A673 (cell line): ENCODE measurements at regions not wholly inside any gene's neighbourhood (a gene's known extent, or its start where the extent isn't known, plus 50 kb on each side); places are given as distances from the start of the nearest gene placed in this dataset.

Experiments used
- BruUV-seq: library from RNA; stranded (reverse); fragments of 400-500 nt; replicated peaks from 2 replicates; lab custom pipeline; 2021; lab: Mats Ljungman, UMichigan
- CTCF ChIA-PET: fragments of 300-600 bp; sonication (Branson Sonifier 250); formaldehyde crosslinking; loops from one replicate; lab custom pipeline; 2022; ENCODE audit warnings: antibody characterized with exemption; lab: Charles Lee
- POLR2A ChIA-PET: fragments of 300-600 bp; sonication (Branson Sonifier 250); formaldehyde crosslinking; loops from one replicate; lab custom pipeline; 2022; ENCODE audit warnings: antibody characterized with exemption; ENCODE audit not compliant: low non-redundant PET; lab: Charles Lee
- DNase-seq: peaks from one replicate; pipeline ENCODE4 v3.0.0-alpha.2; 2015; ENCODE audit warnings: low spot score
- H3K27ac ChIP-seq: fragments of 200-600 bp; sonication (generic); 2 replicates; pipeline ENCODE4 v1.5.1; 2016; ENCODE audit warnings: mixed run types, low read depth, mild to moderate bottlenecking, mixed read lengths, antibody characterized with exemption, low read length; ENCODE audit not compliant: poor library complexity, severe bottlenecking
- H3K27me3 ChIP-seq: fragments of 200-600 bp; sonication (generic); replicated peaks from 2 replicates; pipeline ENCODE4 v1.6.1; 2017; ENCODE audit warnings: mixed run types, low read depth, mild to moderate bottlenecking, mixed read lengths, antibody characterized with exemption, low read length; ENCODE audit not compliant: insufficient read depth, poor library complexity
- H3K36me3 ChIP-seq: fragments of 200-600 bp; sonication (generic); 2 replicates; pipeline ENCODE4 v1.6.1; 2016; ENCODE audit warnings: mixed run types, mild to moderate bottlenecking, mixed read lengths, antibody characterized with exemption, low read length; ENCODE audit not compliant: insufficient read depth, poor library complexity, severe bottlenecking
- H3K4me1 ChIP-seq: fragments of 200-600 bp; sonication (generic); 2 replicates; pipeline ENCODE4 v1.6.1; 2017; ENCODE audit warnings: mixed run types, mild to moderate bottlenecking, mixed read lengths, antibody characterized with exemption, low read length; ENCODE audit not compliant: insufficient read depth, poor library complexity, severe bottlenecking
- H3K4me3 ChIP-seq: fragments of 200-600 bp; sonication (generic); 2 replicates; pipeline ENCODE4 v1.5.1; 2016; ENCODE audit warnings: low read depth, mixed run types, mild to moderate bottlenecking, mixed read lengths, low read length; ENCODE audit not compliant: poor library complexity, severe bottlenecking
- H3K9me3 ChIP-seq: fragments of 200-600 bp; sonication (generic); 2 replicates; pipeline ENCODE4 v1.6.1; 2016; ENCODE audit warnings: mixed run types, low read depth, mild to moderate bottlenecking, mixed read lengths, antibody characterized with exemption, low read length; ENCODE audit not compliant: poor library complexity, severe bottlenecking
- EZH2 ChIP-seq: fragments of 200-600 bp; sonication (generic); IDR thresholded peaks from 2 replicates; pipeline ENCODE4 v1.6.1; 2017; ENCODE audit warnings: borderline replicate concordance, low read depth, mild to moderate bottlenecking, mixed read lengths, antibody characterized with exemption, low read length; ENCODE audit not compliant: poor library complexity, severe bottlenecking
- intact Hi-C: fragments of 100-400 bp; cut with micrococcal nuclease; formaldehyde crosslinking; loops from one replicate; pipeline ENCODE4 v1.10.0; 2022; ENCODE audit not compliant: unreplicated experiment
- TF ChIP-seq, protein P1 (sequence below): fragments of 300-800, 200-600 bp; sonication (generic); conservative IDR thresholded peaks from 2 replicates; pipeline ENCODE4 v1.5.1; 2017; ENCODE audit warnings: low read depth, mild to moderate bottlenecking, antibody characterized with exemption, low read length, moderate library complexity, mixed read lengths

- Histone ChIP-seq H3K9me3 (no peaks in the 10 kb centered on the region), H3K4me3 (no peak overlapping the region), H3K27ac (no peak overlapping the region), H3K36me3 (no peaks in the 10 kb centered on the region), H3K4me1 (no peaks in the 10 kb centered on the region), H3K27me3 (no peaks in the 10 kb centered on the region)
- POLR2A ChIA-PET, result no interaction called here
- intact Hi-C loops, result loop anchor here (1.0 to 5.0 kb wide), 2 partner anchors 342 to 645 kb away; partner anchors contain the start of gene MYCN
- TF ChIP-seq, protein P1, sequence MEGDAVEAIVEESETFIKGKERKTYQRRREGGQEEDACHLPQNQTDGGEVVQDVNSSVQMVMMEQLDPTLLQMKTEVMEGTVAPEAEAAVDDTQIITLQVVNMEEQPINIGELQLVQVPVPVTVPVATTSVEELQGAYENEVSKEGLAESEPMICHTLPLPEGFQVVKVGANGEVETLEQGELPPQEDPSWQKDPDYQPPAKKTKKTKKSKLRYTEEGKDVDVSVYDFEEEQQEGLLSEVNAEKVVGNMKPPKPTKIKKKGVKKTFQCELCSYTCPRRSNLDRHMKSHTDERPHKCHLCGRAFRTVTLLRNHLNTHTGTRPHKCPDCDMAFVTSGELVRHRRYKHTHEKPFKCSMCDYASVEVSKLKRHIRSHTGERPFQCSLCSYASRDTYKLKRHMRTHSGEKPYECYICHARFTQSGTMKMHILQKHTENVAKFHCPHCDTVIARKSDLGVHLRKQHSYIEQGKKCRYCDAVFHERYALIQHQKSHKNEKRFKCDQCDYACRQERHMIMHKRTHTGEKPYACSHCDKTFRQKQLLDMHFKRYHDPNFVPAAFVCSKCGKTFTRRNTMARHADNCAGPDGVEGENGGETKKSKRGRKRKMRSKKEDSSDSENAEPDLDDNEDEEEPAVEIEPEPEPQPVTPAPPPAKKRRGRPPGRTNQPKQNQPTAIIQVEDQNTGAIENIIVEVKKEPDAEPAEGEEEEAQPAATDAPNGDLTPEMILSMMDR, result no peak
- TF ChIP-seq EZH2, result no peak
- no TSS peak for BruUV-seq
- CTCF ChIA-PET, result interaction anchor here (0.6 to 2.3 kb wide), 2 partner anchors 343 to 360 kb away, joined by 3 to 36 read pairs; partner anchors contain the start of gene MYCN
- DNase-seq, result no peak
Measured at GRCh38 chr2:16282511-16282910, 342.2 kb downstream of the MYCN start.

DNA sequence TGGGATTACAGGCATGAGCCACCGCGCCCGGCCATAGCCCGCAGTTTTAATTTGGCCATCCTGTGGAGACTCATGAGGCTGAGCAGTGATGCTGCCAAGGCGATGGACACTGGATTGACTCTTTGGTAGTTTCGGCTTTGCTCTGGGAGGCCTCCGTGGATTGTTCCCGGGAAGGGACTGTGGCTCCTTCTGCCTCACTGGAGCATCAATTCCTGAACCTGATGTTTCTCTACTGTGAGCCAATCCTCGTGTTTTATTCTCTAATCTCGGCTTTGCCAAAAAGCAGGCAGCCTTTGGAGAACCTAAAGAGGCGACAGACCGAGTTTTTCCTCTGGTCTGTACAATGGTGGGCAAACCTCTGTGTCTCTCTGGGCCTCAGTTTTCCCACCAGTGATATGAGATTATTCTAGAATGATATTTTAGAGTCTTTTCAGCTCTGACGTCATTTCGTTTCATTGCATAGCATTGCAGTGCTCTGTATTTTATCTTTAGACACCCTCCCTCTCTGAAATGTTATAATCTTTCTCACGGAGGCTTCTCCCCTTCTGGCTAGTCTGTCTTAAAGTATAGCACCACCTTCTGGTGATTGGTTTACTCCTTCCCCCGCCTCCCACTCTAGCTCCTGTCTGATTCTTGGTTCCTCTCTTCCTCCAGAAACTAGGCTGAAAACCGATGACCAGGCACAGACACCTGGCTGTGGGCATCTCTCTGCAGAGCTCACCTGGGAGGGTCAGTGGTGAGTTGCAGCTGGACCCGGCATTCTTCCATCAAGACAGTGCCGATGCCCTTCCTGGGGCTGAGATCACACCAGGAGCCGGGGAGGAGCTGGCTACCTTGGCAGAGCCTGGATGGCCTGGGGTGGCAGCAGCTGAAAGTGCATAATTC is 341.3 kb downstream of the MYCN start:
- intact Hi-C loops, result loop anchor here (1.0 to 5.0 kb wide), 2 partner anchors 341 to 644 kb away; partner anchors contain the start of gene MYCN
- Histone ChIP-seq H3K4me1 (no peaks in the 10 kb centered on the region), H3K27ac (no peak overlapping the region), H3K9me3 (no peaks in the 10 kb centered on the region), H3K27me3 (no peaks in the 10 kb centered on the region), H3K4me3 (no peak overlapping the region), H3K36me3 (no peaks in the 10 kb centered on the region)
- peak; percentile 71 for DNase-seq
- TF ChIP-seq EZH2, result no peak
- TF ChIP-seq, protein P1, result peak; percentile 73
- BruUV-seq, result no TSS peak
- ChIA-PET POLR2A (no interaction called here), CTCF (interaction anchor here (0.6 to 2.3 kb wide), 3 partner anchors 338 to 360 kb away, joined by 3 to 36 read pairs (median 7); partner anchors contain the start of gene MYCN)

- TF ChIP-seq, protein P1, result no peak
- TF ChIP-seq EZH2, result no peak
- Histone ChIP-seq H3K9me3 (no peaks in the 10 kb centered on the region), H3K4me1 (no peaks in the 10 kb centered on the region), H3K27me3 (no peaks in the 10 kb centered on the region), H3K36me3 (no peaks in the 10 kb centered on the region), H3K4me3 (no peak overlapping the region), H3K27ac (no peak overlapping the region)
- ChIA-PET CTCF (interaction anchor here (0.5 kb wide), 1 partner anchor 258 kb away, joined by 3 read pairs; no protein-coding TSS in a partner anchor), POLR2A (no interaction called here)
- BruUV-seq, result no TSS peak
- no peak for DNase-seq
- intact Hi-C loops, result loop anchor here (5.0 kb wide), 1 partner anchor 643 kb away; no protein-coding TSS in a partner anchor
Measured at GRCh38 chr2:16280081-16280480, 339.7 kb downstream of the MYCN start.
